ENCODE measurements at regions not wholly inside any gene's neighbourhood (a gene's known extent, or its start where the extent isn't known, plus 50 kb on each side); places are given as distances from the start of the nearest gene placed in this dataset.

- TF ChIP-seq STAT5B (CRISPR knock-in tag; IDR thresholded peaks at IDR 0.05) (no peak), SNRNP70 (optimal IDR thresholded peaks at IDR 0.05; ENCODE audit: low read depth, low read length) (no peak), PYGO2 (tag; IDR thresholded peaks at IDR 0.05) (0 out of 2 replicates have a peak, but pooled peaks have one; percentile 8), HDAC2 (IDR thresholded peaks at IDR 0.05) (0 out of 2 replicates have a peak, but pooled peaks have one; percentile 36), ZNF121 (CRISPR knock-in tag; conservative IDR thresholded peaks at IDR 0.05) (no peak), SMARCA5 (IDR thresholded peaks at IDR 0.05) (no peak), DIDO1 (tag; IDR thresholded peaks at IDR 0.05; ENCODE audit: low read depth) (no peak), FOXK1 (CRISPR knock-in tag; IDR thresholded peaks at IDR 0.05; ENCODE audit: borderline replicate concordance) (no peak), LEF1 (IDR thresholded peaks at IDR 0.05) (peak; percentile 35; the same call in 1 of the 2 replicates), ETS2 (tag; IDR thresholded peaks at IDR 0.05; ENCODE audit: borderline replicate concordance, poor library complexity, severe bottlenecking) (no peak), CHD1 (IDR thresholded peaks at IDR 0.05; ENCODE audit: low read length) (no peak), MNT (conservative IDR thresholded peaks at IDR 0.05) (no peak), ARID3B (CRISPR knock-in tag; IDR thresholded peaks at IDR 0.05; ENCODE audit: borderline replicate concordance) (no peak), LCOR (CRISPR knock-in tag; IDR thresholded peaks at IDR 0.05) (no peak), CCNT2 (IDR thresholded peaks at IDR 0.05; ENCODE audit: borderline replicate concordance, extremely low read depth, insufficient read length, low read depth, low read length) (peak; percentile 56), SRSF3 (IDR thresholded peaks at IDR 0.05; ENCODE audit: insufficient read depth, low read length) (no peak), RUNX1 (IDR thresholded peaks at IDR 0.05; ENCODE audit: low read depth) (no peak), NFE2 (IDR thresholded peaks at IDR 0.05; ENCODE audit: low read depth) (no peak), PTBP1 (IDR thresholded peaks at IDR 0.05; ENCODE audit: low read depth, low read length) (no peak), ZNF696 (CRISPR knock-in tag; conservative IDR thresholded peaks at IDR 0.05) (no peak), CTBP1 (IDR thresholded peaks at IDR 0.05; ENCODE audit: borderline replicate concordance) (peak; percentile 33; the same call in 1 of the 2 replicates), TEAD4 (IDR thresholded peaks at IDR 0.05; ENCODE audit: low read length) (peak; percentile 88), TEAD4 (CRISPR knock-in tag; IDR thresholded peaks at IDR 0.05; ENCODE audit: borderline replicate concordance) (no peak), ZFP36 (IDR thresholded peaks at IDR 0.05; ENCODE audit: low read depth, low read length, partially characterized antibody) (no peak), VEZF1 (CRISPR knock-in tag; IDR thresholded peaks at IDR 0.05) (no peak), BRF1 (IDR thresholded peaks at IDR 0.05; ENCODE audit: borderline replicate concordance, extremely low read depth, insufficient read length) (no peak), LARP7 (IDR thresholded peaks at IDR 0.05) (no peak)
Measured at GRCh38 chr14:71339650-71340415, 432.6 kb downstream of the PCNX1 start (continued).

Data from K562 (cell line).